Central memory CD8-positive, alpha-beta T cell (primary cell): ENCODE measurements at regions not wholly inside any gene's neighbourhood (a gene's known extent, or its start where the extent isn't known, plus 50 kb on each side); places are given as distances from the start of the nearest gene placed in this dataset.

Experiments used
- ATAC-seq: fragments of 150-1000 bp; cut with Tn5 transposase; replicated peaks from 2 replicates; pipeline ENCODE4 v1.10.0; 2022; ENCODE audit warnings: mild to moderate bottlenecking, moderate FRiP score, moderate number of reproducible peaks; ENCODE audit not compliant: poor library complexity, severe bottlenecking; ENCODE audit errors: extremely low read depth
- DNase-seq, 2 donors: peaks; one replicate each; pipeline ENCODE4 v3.0.0; 2021; ENCODE audit warnings: low spot score in 2 of 2
- H3K27ac Mint-ChIP-seq: one replicate; pipeline ENCODE4 v1.8.0; 2022; ENCODE audit warnings: low read depth, mild to moderate bottlenecking, moderate library complexity, mixed read lengths
- H3K27me3 Mint-ChIP-seq: one replicate; pipeline ENCODE4 v1.8.0; 2022; ENCODE audit warnings: mixed read lengths
- H3K36me3 Mint-ChIP-seq: one replicate; pipeline ENCODE4 v1.8.0; 2022; ENCODE audit warnings: mild to moderate bottlenecking, moderate library complexity, mixed read lengths; ENCODE audit not compliant: insufficient read depth
- H3K4me1 Mint-ChIP-seq: one replicate; pipeline ENCODE4 v1.8.0; 2022; ENCODE audit warnings: mixed read lengths
- H3K4me3 Mint-ChIP-seq: one replicate; pipeline ENCODE4 v1.8.0; 2022; ENCODE audit warnings: mild to moderate bottlenecking, moderate library complexity, mixed read lengths
- H3K9me3 Mint-ChIP-seq: one replicate; pipeline ENCODE4 v1.8.0; 2022; ENCODE audit warnings: mixed read lengths

GRCh38 chr4:127211650-127212560, 420.9 kb upstream of the INTU start:
- no peaks in the 10 kb centered on the region for H3K4me1 Mint-ChIP-seq
- no peaks in the 10 kb centered on the region for H3K27me3 Mint-ChIP-seq
- ATAC-seq, result no peak
- no peak for DNase-seq
- no peaks in the 10 kb centered on the region for H3K36me3 Mint-ChIP-seq
- H3K9me3 Mint-ChIP-seq, result peaks cover 11% of the 10 kb centered on the region
- no peak overlapping the region for H3K4me3 Mint-ChIP-seq
- no peak overlapping the region for H3K27ac Mint-ChIP-seq

- ATAC-seq, result no peak
- no peak for DNase-seq
- no peak overlapping the region for H3K27ac Mint-ChIP-seq
- no peaks in the 10 kb centered on the region for H3K4me1 Mint-ChIP-seq
- no peaks in the 10 kb centered on the region for H3K36me3 Mint-ChIP-seq
- H3K27me3 Mint-ChIP-seq, result no peaks in the 10 kb centered on the region
- no peak overlapping the region for H3K4me3 Mint-ChIP-seq
- H3K9me3 Mint-ChIP-seq, result peaks cover 11% of the 10 kb centered on the region
Measured at GRCh38 chr4:127212701-127213100, 420.1 kb upstream of the INTU start.

GRCh38 chr4:127214016-127214415, 418.7 kb upstream of the INTU start:
- H3K4me3 Mint-ChIP-seq, result no peak overlapping the region
- no peaks in the 10 kb centered on the region for H3K27me3 Mint-ChIP-seq
- DNase-seq, result no peak
- H3K36me3 Mint-ChIP-seq, result no peaks in the 10 kb centered on the region
- no peak for ATAC-seq
- H3K4me1 Mint-ChIP-seq, result no peaks in the 10 kb centered on the region
- H3K9me3 Mint-ChIP-seq, result peaks cover 12% of the 10 kb centered on the region
- H3K27ac Mint-ChIP-seq, result no peak overlapping the region

- Mint-ChIP-seq H3K9me3 (peaks cover 12% of the 10 kb centered on the region), H3K27ac (no peak overlapping the region), H3K36me3 (no peaks in the 10 kb centered on the region), H3K4me1 (no peaks in the 10 kb centered on the region), H3K4me3 (no peak overlapping the region), H3K27me3 (no peaks in the 10 kb centered on the region)
- DNase-seq (no peak), ATAC-seq (no peak)
Measured at GRCh38 chr4:127214931-127215330, 417.8 kb upstream of the INTU start.

DNA sequence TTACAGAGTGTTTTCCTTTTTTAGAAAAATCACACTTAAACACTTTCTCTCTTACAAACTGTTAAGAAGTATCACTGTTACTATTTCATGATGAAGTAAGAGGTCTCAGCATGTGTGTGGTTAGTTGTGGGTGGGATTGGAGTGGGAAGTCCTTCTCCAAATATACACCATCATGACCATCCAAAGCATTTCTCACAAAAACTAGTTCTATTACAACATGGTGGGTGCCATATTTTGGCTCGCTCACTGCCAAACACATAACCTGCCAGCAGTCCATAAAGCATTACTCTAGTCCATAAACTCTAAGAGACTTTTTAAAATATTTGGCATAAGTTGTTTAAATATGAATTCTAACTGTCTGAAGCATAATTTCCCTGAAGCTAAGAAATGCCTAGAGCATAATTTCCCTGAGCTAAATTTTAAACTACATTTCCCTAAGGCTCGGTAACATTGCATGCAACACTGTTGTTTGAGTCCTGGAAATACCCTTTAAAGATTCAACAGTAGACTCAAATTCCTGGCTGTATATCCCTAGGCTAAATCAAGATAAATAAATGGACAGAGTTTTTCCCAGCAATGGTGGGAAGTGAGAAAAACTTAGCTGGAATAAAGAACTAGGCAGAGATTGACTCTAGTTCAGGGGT, 415.0 kb upstream of the INTU start:
- DNase-seq (no peak), ATAC-seq (no peak)
- Mint-ChIP-seq H3K27me3 (no peaks in the 10 kb centered on the region), H3K4me3 (no peak overlapping the region), H3K36me3 (no peaks in the 10 kb centered on the region), H3K4me1 (no peaks in the 10 kb centered on the region), H3K27ac (no peak overlapping the region), H3K9me3 (peaks cover 17% of the 10 kb centered on the region)

DNA sequence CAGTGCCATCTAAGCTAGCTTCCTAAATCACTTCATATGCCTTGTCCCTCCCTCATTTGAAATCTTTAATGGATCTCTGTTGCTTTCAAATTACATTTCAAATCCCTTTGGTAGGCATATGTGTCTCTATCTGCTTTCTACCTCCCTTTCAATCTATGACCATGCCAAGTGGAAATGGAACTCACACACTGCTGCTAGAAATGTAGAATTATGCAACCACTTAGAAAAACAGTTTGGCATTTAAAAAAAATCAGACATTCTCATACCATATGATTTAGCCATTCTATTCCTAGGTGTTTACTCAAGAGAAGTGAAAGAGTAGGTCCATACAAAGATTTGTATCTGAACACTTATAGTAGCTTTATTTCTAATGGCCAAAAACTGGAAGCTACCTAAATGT, 413.5 kb upstream of the INTU start:
- ATAC-seq, result no peak
- Mint-ChIP-seq H3K4me1 (no peaks in the 10 kb centered on the region), H3K4me3 (no peak overlapping the region), H3K36me3 (no peaks in the 10 kb centered on the region), H3K9me3 (peaks cover 21% of the 10 kb centered on the region), H3K27ac (no peak overlapping the region), H3K27me3 (no peaks in the 10 kb centered on the region)
- DNase-seq, result no peak

DNA sequence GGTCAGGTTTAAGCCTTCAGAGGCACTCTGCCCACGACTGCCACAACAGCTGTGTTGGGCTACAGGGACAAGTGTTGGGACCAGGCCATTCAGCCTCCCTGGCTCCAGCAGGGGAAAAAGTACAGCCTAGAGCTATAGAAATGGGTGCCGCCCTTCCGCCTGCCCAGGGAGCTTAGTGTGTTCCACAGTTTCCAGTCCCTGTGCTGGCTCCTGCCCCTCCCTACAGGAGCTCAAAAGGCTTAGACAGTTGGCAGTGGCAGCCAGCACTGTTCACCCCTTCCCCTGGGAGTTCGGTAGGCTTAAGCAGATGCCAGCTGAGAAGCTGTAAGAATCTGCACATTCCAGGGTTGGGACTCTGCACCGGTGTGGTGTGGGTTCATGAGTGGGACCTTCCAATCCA, 408.2 kb upstream of the INTU start:
- no peaks in the 10 kb centered on the region for H3K36me3 Mint-ChIP-seq
- no peak overlapping the region for H3K27ac Mint-ChIP-seq
- no peaks in the 10 kb centered on the region for H3K27me3 Mint-ChIP-seq
- peaks cover 14% of the 10 kb centered on the region for H3K9me3 Mint-ChIP-seq
- no peak for ATAC-seq
- H3K4me1 Mint-ChIP-seq, result no peaks in the 10 kb centered on the region
- DNase-seq, result no peak
- no peak overlapping the region for H3K4me3 Mint-ChIP-seq

DNA sequence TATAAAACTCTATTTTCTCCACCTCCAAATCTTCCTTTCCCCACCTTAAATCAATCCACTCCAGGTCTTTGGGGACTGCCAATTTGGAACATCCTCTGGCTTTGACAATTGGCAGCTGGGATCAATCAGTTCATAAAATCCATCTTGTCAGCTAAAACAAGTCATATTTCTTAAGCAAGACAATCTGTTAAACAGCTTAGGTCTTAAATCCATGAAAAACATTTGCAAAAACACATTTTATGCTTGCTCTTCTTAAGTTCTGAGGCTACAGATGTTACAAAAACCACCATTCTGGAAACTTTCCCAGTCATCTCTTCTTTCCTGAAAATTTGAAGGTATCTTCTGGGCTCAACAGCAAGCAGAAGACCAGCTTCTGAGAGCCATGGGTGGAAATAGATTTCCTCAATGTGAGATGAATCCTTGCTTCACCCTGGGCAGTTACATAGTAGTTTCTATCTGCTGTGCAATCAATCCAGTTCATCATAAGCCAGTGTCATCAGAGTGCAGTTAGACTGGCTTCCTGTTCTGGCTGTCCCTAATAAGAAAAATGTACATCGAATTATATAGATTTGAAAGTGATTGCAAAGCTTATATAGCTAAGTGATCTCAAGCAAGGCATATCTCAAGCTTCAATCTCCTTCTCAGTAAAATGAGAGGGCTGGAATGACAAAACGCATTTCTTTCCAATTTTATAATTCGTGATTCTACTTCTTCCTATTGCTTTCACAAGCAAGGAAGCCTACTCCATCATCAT, 402.7 kb upstream of the INTU start:
- peaks cover 17% of the 10 kb centered on the region for H3K9me3 Mint-ChIP-seq
- DNase-seq (no peak), ATAC-seq (no peak)
- H3K4me1 Mint-ChIP-seq, result no peaks in the 10 kb centered on the region
- peaks cover 3% of the 10 kb centered on the region for H3K36me3 Mint-ChIP-seq
- H3K4me3 Mint-ChIP-seq, result no peak overlapping the region
- no peaks in the 10 kb centered on the region for H3K27me3 Mint-ChIP-seq
- H3K27ac Mint-ChIP-seq, result no peak overlapping the region

DNA sequence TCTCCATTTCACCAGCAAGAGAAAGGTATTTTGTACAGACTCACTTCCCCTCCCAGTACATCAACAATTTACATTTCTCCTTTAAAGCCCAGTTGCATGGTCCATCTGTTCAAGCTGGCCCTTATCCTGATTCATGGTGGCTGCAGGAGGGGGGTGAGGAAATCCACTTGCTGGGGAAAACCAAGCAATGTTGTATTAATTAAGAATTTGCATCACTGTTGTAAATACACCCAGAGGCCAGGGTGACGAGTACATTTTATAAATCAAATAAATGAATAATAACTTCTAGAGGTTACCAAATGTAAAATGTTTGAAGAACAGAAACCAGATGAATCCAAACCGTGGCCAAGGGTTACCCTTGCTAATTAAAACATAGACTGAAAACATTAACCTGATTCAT, 395.9 kb upstream of the INTU start:
- Mint-ChIP-seq H3K27me3 (no peaks in the 10 kb centered on the region), H3K36me3 (no peaks in the 10 kb centered on the region), H3K27ac (no peak overlapping the region), H3K4me1 (no peaks in the 10 kb centered on the region), H3K9me3 (peaks cover 18% of the 10 kb centered on the region), H3K4me3 (no peak overlapping the region)
- no peak for DNase-seq
- ATAC-seq, result no peak

- no peak overlapping the region for H3K27ac Mint-ChIP-seq
- H3K27me3 Mint-ChIP-seq, result no peaks in the 10 kb centered on the region
- H3K4me1 Mint-ChIP-seq, result no peaks in the 10 kb centered on the region
- DNase-seq (no peak), ATAC-seq (no peak)
- no peak overlapping the region for H3K4me3 Mint-ChIP-seq
- H3K9me3 Mint-ChIP-seq, result peaks cover 18% of the 10 kb centered on the region
- H3K36me3 Mint-ChIP-seq, result no peaks in the 10 kb centered on the region
Measured at GRCh38 chr4:127237581-127237980, 395.2 kb upstream of the INTU start.

GRCh38 chr4:127238956-127239475, 393.7 kb upstream of the INTU start:
- no peak for DNase-seq
- no peak overlapping the region for H3K27ac Mint-ChIP-seq
- H3K4me3 Mint-ChIP-seq, result no peak overlapping the region
- H3K9me3 Mint-ChIP-seq, result peaks cover 16% of the 10 kb centered on the region
- no peak for ATAC-seq
- H3K4me1 Mint-ChIP-seq, result no peaks in the 10 kb centered on the region
- no peaks in the 10 kb centered on the region for H3K27me3 Mint-ChIP-seq
- H3K36me3 Mint-ChIP-seq, result no peaks in the 10 kb centered on the region

DNA sequence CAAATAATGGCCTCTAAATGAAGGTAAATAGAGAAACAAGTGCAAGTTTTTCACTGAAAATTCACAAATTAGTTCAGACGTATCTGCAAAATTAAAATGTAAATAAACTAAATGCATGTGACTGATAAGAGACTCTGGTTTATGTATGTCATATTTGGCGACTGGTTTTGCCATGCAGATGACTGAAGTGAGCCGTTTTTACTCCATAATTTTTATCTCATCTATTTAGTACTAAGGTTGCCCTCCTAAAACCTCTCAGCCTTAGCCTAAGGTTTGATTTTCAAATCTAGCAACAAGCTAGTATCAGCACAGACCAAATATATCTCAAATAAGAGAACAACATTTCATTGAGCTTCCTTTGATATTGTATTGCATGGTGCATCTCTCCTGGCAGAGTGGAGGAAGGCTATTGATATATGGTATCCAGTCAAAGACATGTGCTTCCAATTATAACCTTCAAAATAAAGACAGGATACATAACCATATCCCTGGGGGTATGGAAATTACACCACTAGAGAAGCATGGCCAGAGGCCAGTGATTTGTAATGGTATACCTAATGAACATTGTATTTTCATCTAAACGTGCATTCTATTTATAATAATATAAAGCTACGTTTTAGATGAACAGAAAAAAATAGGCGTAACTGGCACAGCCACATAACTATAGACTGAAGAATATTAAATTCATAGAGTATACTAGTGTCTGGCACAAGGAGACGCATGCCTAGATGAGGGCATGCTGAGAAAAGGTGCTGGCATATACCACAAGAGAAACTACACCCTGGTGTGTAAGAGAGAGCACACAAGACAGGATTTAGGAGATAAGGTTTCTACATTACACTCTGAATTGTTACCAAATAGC, 392.6 kb upstream of the INTU start:
- DNase-seq, result no peak
- Mint-ChIP-seq H3K4me3 (no peak overlapping the region), H3K27me3 (no peaks in the 10 kb centered on the region), H3K27ac (no peak overlapping the region), H3K9me3 (peaks cover 6% of the 10 kb centered on the region), H3K36me3 (no peaks in the 10 kb centered on the region), H3K4me1 (no peaks in the 10 kb centered on the region)
- ATAC-seq, result no peak
